SJSA1 (cell line): ENCODE measurements at regions not wholly inside any gene's neighbourhood (a gene's known extent, or its start where the extent isn't known, plus 50 kb on each side); places are given as distances from the start of the nearest gene placed in this dataset.
"Not testable (repeated sequence)": the region's sequence is repeated elsewhere in the genome, so short reads cannot be mapped to it uniquely, and the experiment has no call there.

ENCODE experiments used
- DNase-seq, 2 experiments: peaks; one replicate each; pipeline ENCODE4 v3.0.0-alpha.2; 2015 to 2020; ENCODE audit warnings: low spot score in 2 of 2, low read depth in 1 of 2
- H3K27ac ChIP-seq: fragments of 250-450 bp; sonication (Bioruptor Pico); 2 replicates; pipeline ENCODE4 v1.5.1; 2020; ENCODE audit warnings: mild to moderate bottlenecking, moderate library complexity
- H3K27me3 ChIP-seq: fragments of 250-450 bp; sonication (Bioruptor Pico); replicated peaks from 2 replicates; pipeline ENCODE4 v1.5.1; 2020; ENCODE audit warnings: mild to moderate bottlenecking, moderate library complexity
- H3K36me3 ChIP-seq: fragments of 250-450 bp; sonication (Bioruptor Pico); 2 replicates; pipeline ENCODE4 v1.5.1; 2020; ENCODE audit warnings: mild to moderate bottlenecking
- H3K4me1 ChIP-seq: fragments of 250-450 bp; sonication (Bioruptor Pico); replicated peaks from 2 replicates; pipeline ENCODE4 v1.6.1; 2021; ENCODE audit warnings: mild to moderate bottlenecking
- H3K4me3 ChIP-seq: fragments of 250-450 bp; sonication (Bioruptor Pico); 2 replicates; pipeline ENCODE4 v1.5.1; 2020; ENCODE audit warnings: mild to moderate bottlenecking
- H3K9me3 ChIP-seq: fragments of 250-450 bp; sonication (Bioruptor Pico); replicated peaks from 2 replicates; pipeline ENCODE4 v1.5.1; 2020; ENCODE audit warnings: mild to moderate bottlenecking

- not testable (repeated sequence) for H3K27ac ChIP-seq
These were observed 516.9 kb downstream of the RPIA start for GRCh38 chr2:89208144-89208932.

GRCh38 chr2:89213151-89213550, 521.7 kb downstream of the RPIA start:
- not testable (repeated sequence) for H3K27me3 ChIP-seq, H3K27ac ChIP-seq, DNase-seq, H3K4me3 ChIP-seq, H3K9me3 ChIP-seq, H3K4me1 ChIP-seq, H3K36me3 ChIP-seq

More at GRCh38 chr2:89208144-89208932, 516.9 kb downstream of the RPIA start:
- not testable (repeated sequence) for H3K4me1 ChIP-seq, H3K9me3 ChIP-seq, DNase-seq, H3K4me3 ChIP-seq, H3K36me3 ChIP-seq, H3K27me3 ChIP-seq

- H3K4me3 ChIP-seq, DNase-seq, H3K9me3 ChIP-seq, H3K36me3 ChIP-seq, H3K27ac ChIP-seq, H3K27me3 ChIP-seq, H3K4me1 ChIP-seq: not testable (repeated sequence)
These were observed 522.3 kb downstream of the RPIA start for GRCh38 chr2:89213811-89214210.

GRCh38 chr2:89221474-89221873, 530.0 kb downstream of the RPIA start:
- not testable (repeated sequence) for H3K9me3 ChIP-seq, DNase-seq, H3K36me3 ChIP-seq, H3K27me3 ChIP-seq, H3K4me1 ChIP-seq, H3K27ac ChIP-seq, H3K4me3 ChIP-seq

GRCh38 chr2:89222063-89222732, 530.7 kb downstream of the RPIA start:
- not testable (repeated sequence) for H3K36me3 ChIP-seq, H3K4me3 ChIP-seq, H3K27ac ChIP-seq, H3K27me3 ChIP-seq, DNase-seq, H3K9me3 ChIP-seq, H3K4me1 ChIP-seq

- H3K27ac ChIP-seq, H3K9me3 ChIP-seq, H3K27me3 ChIP-seq, H3K4me3 ChIP-seq, DNase-seq, H3K36me3 ChIP-seq, H3K4me1 ChIP-seq: not testable (repeated sequence)
These were observed 533.3 kb downstream of the RPIA start for GRCh38 chr2:89224803-89225202.

GRCh38 chr2:89229979-89230378, 538.5 kb downstream of the RPIA start:
- H3K9me3 ChIP-seq, H3K27me3 ChIP-seq, H3K27ac ChIP-seq, H3K4me1 ChIP-seq, H3K4me3 ChIP-seq, H3K36me3 ChIP-seq, DNase-seq: not testable (repeated sequence)

- not testable (repeated sequence) for H3K4me3 ChIP-seq, H3K36me3 ChIP-seq, H3K9me3 ChIP-seq, H3K27ac ChIP-seq, H3K4me1 ChIP-seq, H3K27me3 ChIP-seq, DNase-seq
These were observed 539.8 kb downstream of the RPIA start for GRCh38 chr2:89231241-89231640.

GRCh38 chr2:89233931-89234330, 542.5 kb downstream of the RPIA start:
- not testable (repeated sequence) for H3K9me3 ChIP-seq, H3K36me3 ChIP-seq, H3K4me3 ChIP-seq, H3K27ac ChIP-seq, H3K4me1 ChIP-seq, DNase-seq, H3K27me3 ChIP-seq

- not testable (repeated sequence) for H3K4me3 ChIP-seq, H3K36me3 ChIP-seq, H3K9me3 ChIP-seq, DNase-seq, H3K4me1 ChIP-seq, H3K27ac ChIP-seq, H3K27me3 ChIP-seq
These were observed 543.5 kb downstream of the RPIA start for GRCh38 chr2:89234818-89235466.

- H3K4me3 ChIP-seq, H3K4me1 ChIP-seq, H3K9me3 ChIP-seq, DNase-seq, H3K27me3 ChIP-seq, H3K36me3 ChIP-seq, H3K27ac ChIP-seq: not testable (repeated sequence)
These were observed 545.5 kb downstream of the RPIA start for GRCh38 chr2:89236832-89237450.

GRCh38 chr2:89237783-89238182, 546.3 kb downstream of the RPIA start:
- H3K4me3 ChIP-seq, H3K4me1 ChIP-seq, H3K27me3 ChIP-seq, H3K36me3 ChIP-seq, DNase-seq, H3K27ac ChIP-seq, H3K9me3 ChIP-seq: not testable (repeated sequence)

GRCh38 chr2:89243114-89243700, 551.7 kb downstream of the RPIA start:
- not testable (repeated sequence) for H3K27me3 ChIP-seq, H3K27ac ChIP-seq, DNase-seq

GRCh38 chr2:89244407-89244806, 552.9 kb downstream of the RPIA start:
- not testable (repeated sequence) for H3K4me3 ChIP-seq, H3K27ac ChIP-seq, H3K4me1 ChIP-seq, H3K9me3 ChIP-seq, H3K36me3 ChIP-seq, DNase-seq, H3K27me3 ChIP-seq

More at GRCh38 chr2:89243114-89243700, 551.7 kb downstream of the RPIA start:
- not testable (repeated sequence) for H3K9me3 ChIP-seq, H3K4me3 ChIP-seq, H3K4me1 ChIP-seq, H3K36me3 ChIP-seq
